ENCODE measurements at regions not wholly inside any gene's neighbourhood (a gene's known extent, or its start where the extent isn't known, plus 50 kb on each side); places are given as distances from the start of the nearest gene placed in this dataset.
"Not testable (repeated sequence)": the region's sequence is repeated elsewhere in the genome, so short reads cannot be mapped to it uniquely, and the experiment has no call there.

GRCh38 chr20:17869295-17869994 is 99.1 kb downstream of the SNX5 start:
- DNase-seq: no peak
- ATAC-seq (replicated peaks): no peak
- Mint-ChIP-seq H3K36me3 (ENCODE audit: insufficient read depth) (no peaks in the 10 kb centered on the region), H3K27me3 (peaks cover 27 to 50% of the 10 kb centered on the region in 2 donors), H3K9me3 (no peaks in the 10 kb centered on the region), H3K4me3 (no peak overlapping the region), H3K4me1 (ENCODE audit: low read depth in 2 of 2) (peaks cover 9 to 13% of the 10 kb centered on the region in 2 donors), H3K27ac (no peak overlapping the region)

- H3K4me1 Mint-ChIP-seq (ENCODE audit: low read depth in 2 of 2): peaks cover 9 to 13% of the 10 kb centered on the region in 2 donors
- no peaks in the 10 kb centered on the region for H3K36me3 Mint-ChIP-seq (ENCODE audit: insufficient read depth)
- no peak overlapping the region for H3K27ac Mint-ChIP-seq
- H3K4me3 Mint-ChIP-seq: no peak overlapping the region
- peaks cover 27 to 43% of the 10 kb centered on the region in 2 donors for H3K27me3 Mint-ChIP-seq
- no peaks in the 10 kb centered on the region for H3K9me3 Mint-ChIP-seq
- DNase-seq (no peak), ATAC-seq (replicated peaks) (no peak)
These were observed 99.8 kb downstream of the SNX5 start for GRCh38 chr20:17868700-17869231.

GRCh38 chr20:17868151-17868550 is 100.4 kb downstream of the SNX5 start:
- Mint-ChIP-seq H3K27me3 (peaks cover 27 to 42% of the 10 kb centered on the region in 2 donors), H3K9me3 (no peaks in the 10 kb centered on the region), H3K4me3 (no peak overlapping the region), H3K36me3 (ENCODE audit: insufficient read depth) (no peaks in the 10 kb centered on the region), H3K4me1 (ENCODE audit: low read depth in 2 of 2) (peaks cover 9 to 13% of the 10 kb centered on the region in 2 donors), H3K27ac (no peak overlapping the region)
- ATAC-seq (replicated peaks): no peak
- DNase-seq: no peak

- DNase-seq: no peak
- Mint-ChIP-seq H3K36me3 (ENCODE audit: insufficient read depth) (no peaks in the 10 kb centered on the region), H3K4me3 (no peak overlapping the region), H3K4me1 (ENCODE audit: low read depth in 2 of 2) (peaks cover 8 to 11% of the 10 kb centered on the region in 2 donors), H3K9me3 (no peaks in the 10 kb centered on the region), H3K27ac (no peak overlapping the region), H3K27me3 (peaks cover 32 to 50% of the 10 kb centered on the region in 2 donors)
- ATAC-seq (replicated peaks): no peak
These were observed 101.3 kb downstream of the SNX5 start for GRCh38 chr20:17867131-17867925.

- peaks cover 2 to 3% of the 10 kb centered on the region in 2 donors for H3K4me1 Mint-ChIP-seq (ENCODE audit: low read depth in 2 of 2)
- no peak overlapping the region for H3K4me3 Mint-ChIP-seq
- H3K9me3 Mint-ChIP-seq: no peaks in the 10 kb centered on the region
- DNase-seq (no peak), ATAC-seq (replicated peaks) (no peak)
- no peak overlapping the region for H3K27ac Mint-ChIP-seq
- H3K36me3 Mint-ChIP-seq (ENCODE audit: insufficient read depth): peaks cover 2% of the 10 kb centered on the region
- peaks cover 37 to 59% of the 10 kb centered on the region in 2 donors for H3K27me3 Mint-ChIP-seq
These were observed 102.2 kb downstream of the SNX5 start for GRCh38 chr20:17866234-17867001.

GRCh38 chr20:17863577-17864292 is 104.9 kb downstream of the SNX5 start:
- Mint-ChIP-seq H3K36me3 (ENCODE audit: insufficient read depth) (peaks cover 2% of the 10 kb centered on the region), H3K4me3 (no peak overlapping the region), H3K27ac (no peak overlapping the region), H3K9me3 (no peaks in the 10 kb centered on the region), H3K27me3 (peaks cover 36 to 57% of the 10 kb centered on the region in 2 donors), H3K4me1 (ENCODE audit: low read depth in 2 of 2) (peaks cover 14 to 20% of the 10 kb centered on the region in 2 donors)
- no peak for DNase-seq
- no peak for ATAC-seq (replicated peaks)

DNA sequence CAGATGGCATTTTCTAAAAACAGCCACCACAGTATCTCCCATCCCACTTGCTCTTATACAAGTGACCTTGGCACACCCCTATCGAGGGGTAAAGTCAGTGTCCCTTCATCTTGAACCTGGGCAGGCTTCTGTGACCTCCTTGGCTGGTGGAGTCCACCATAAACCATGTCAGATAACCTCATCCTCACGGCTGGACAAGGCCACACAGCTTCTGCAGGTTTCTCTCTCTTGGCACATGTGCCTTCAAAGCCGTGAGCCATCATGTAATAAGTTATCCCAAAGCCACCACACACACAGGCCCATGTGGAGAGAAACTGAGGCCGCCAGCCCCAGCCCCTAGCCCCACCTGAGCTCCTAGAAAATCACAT is 105.4 kb downstream of the SNX5 start:
- ATAC-seq (replicated peaks): no peak
- H3K36me3 Mint-ChIP-seq (ENCODE audit: insufficient read depth): peaks cover 2% of the 10 kb centered on the region
- no peak overlapping the region for H3K4me3 Mint-ChIP-seq
- no peak for DNase-seq
- no peaks in the 10 kb centered on the region for H3K9me3 Mint-ChIP-seq
- H3K27ac Mint-ChIP-seq: no peak overlapping the region
- peaks cover 18 to 24% of the 10 kb centered on the region in 2 donors for H3K4me1 Mint-ChIP-seq (ENCODE audit: low read depth in 2 of 2)
- peaks cover 31 to 52% of the 10 kb centered on the region in 2 donors for H3K27me3 Mint-ChIP-seq

- H3K27ac Mint-ChIP-seq: no peak overlapping the region
- no peaks in the 10 kb centered on the region for H3K9me3 Mint-ChIP-seq
- peaks cover 20 to 27% of the 10 kb centered on the region in 2 donors for H3K4me1 Mint-ChIP-seq (ENCODE audit: low read depth in 2 of 2)
- no peak for ATAC-seq (replicated peaks)
- H3K36me3 Mint-ChIP-seq (ENCODE audit: insufficient read depth): peaks cover 2% of the 10 kb centered on the region
- H3K27me3 Mint-ChIP-seq: peaks cover 23 to 43% of the 10 kb centered on the region in 2 donors
- no peak overlapping the region for H3K4me3 Mint-ChIP-seq
- DNase-seq: no peak
These were observed 106.4 kb downstream of the SNX5 start for GRCh38 chr20:17862171-17862570.

GRCh38 chr20:17861620-17862019 is 107.0 kb downstream of the SNX5 start:
- peaks cover 21 to 40% of the 10 kb centered on the region in 2 donors for H3K27me3 Mint-ChIP-seq
- peaks cover 20 to 30% of the 10 kb centered on the region in 2 donors for H3K4me1 Mint-ChIP-seq (ENCODE audit: low read depth in 2 of 2)
- ATAC-seq (replicated peaks); DNase-seq; H3K27ac Mint-ChIP-seq; H3K9me3 Mint-ChIP-seq; H3K4me3 Mint-ChIP-seq; H3K36me3 Mint-ChIP-seq (ENCODE audit: insufficient read depth): not testable (repeated sequence)

GRCh38 chr20:17860301-17861197 is 108.0 kb downstream of the SNX5 start:
- peaks cover 20 to 33% of the 10 kb centered on the region in 2 donors for H3K4me1 Mint-ChIP-seq (ENCODE audit: low read depth in 2 of 2)
- peak overlapping the region; percentile 66 to 67 for H3K4me3 Mint-ChIP-seq
- peaks cover 15 to 31% of the 10 kb centered on the region in 2 donors for H3K27me3 Mint-ChIP-seq
- DNase-seq (no peak), ATAC-seq (replicated peaks) (no peak)
- H3K27ac Mint-ChIP-seq: no peak overlapping the region
- H3K9me3 Mint-ChIP-seq: no peaks in the 10 kb centered on the region
- H3K36me3 Mint-ChIP-seq (ENCODE audit: insufficient read depth): peaks cover 2% of the 10 kb centered on the region

GRCh38 chr20:17859616-17860232 is 108.9 kb downstream of the SNX5 start:
- DNase-seq (peak; percentile 40 to 41 (median 40)), ATAC-seq (replicated peaks) (peak; percentile 93)
- peaks cover 2% of the 10 kb centered on the region for H3K36me3 Mint-ChIP-seq (ENCODE audit: insufficient read depth)
- H3K27ac Mint-ChIP-seq: peak overlapping the region; percentile 52 to 56
- no peaks in the 10 kb centered on the region for H3K9me3 Mint-ChIP-seq
- peaks cover 15 to 25% of the 10 kb centered on the region in 2 donors for H3K27me3 Mint-ChIP-seq
- H3K4me1 Mint-ChIP-seq (ENCODE audit: low read depth in 2 of 2): peaks cover 20 to 33% of the 10 kb centered on the region in 2 donors
- peak overlapping the region; percentile 66 to 67 for H3K4me3 Mint-ChIP-seq

Data from effector memory CD8-positive, alpha-beta T cell (primary cell).